HG03066 (cell line): ENCODE measurements at regions not wholly inside any gene's neighbourhood (a gene's known extent, or its start where the extent isn't known, plus 50 kb on each side); places are given as distances from the start of the nearest gene placed in this dataset.

Experiments used
- ATAC-seq: cut with Tn5 transposase; IDR thresholded peaks from one replicate; pipeline ENCODE4 v1.9.1; 2021; ENCODE audit warnings: low read depth; ENCODE audit not compliant: unreplicated experiment

DNA sequence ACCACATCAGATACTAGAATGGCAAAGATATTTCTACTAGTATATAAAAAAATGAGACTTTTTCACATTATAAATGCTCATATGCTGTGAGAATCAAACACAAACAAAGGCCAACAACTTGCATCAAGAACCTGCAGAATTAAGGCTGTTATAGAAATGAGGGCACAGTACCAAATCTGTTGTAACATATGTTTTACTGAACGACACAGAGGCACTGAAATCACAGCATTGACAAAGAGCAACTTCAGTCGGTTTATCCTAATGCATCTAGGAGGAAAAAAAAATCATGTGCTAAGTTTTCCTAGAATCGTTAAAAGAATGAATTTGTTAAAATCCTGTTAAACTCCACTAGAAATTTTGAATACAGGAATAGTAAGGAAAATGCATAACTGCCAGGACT is 617.4 kb upstream of the NETO1 start:
- ATAC-seq, result no peak

- ATAC-seq, result no peak
Measured at GRCh38 chr18:73482901-73483300, 615.1 kb upstream of the NETO1 start.

- ATAC-seq, result no peak
Measured at GRCh38 chr18:73479477-73479876, 611.7 kb upstream of the NETO1 start.

DNA sequence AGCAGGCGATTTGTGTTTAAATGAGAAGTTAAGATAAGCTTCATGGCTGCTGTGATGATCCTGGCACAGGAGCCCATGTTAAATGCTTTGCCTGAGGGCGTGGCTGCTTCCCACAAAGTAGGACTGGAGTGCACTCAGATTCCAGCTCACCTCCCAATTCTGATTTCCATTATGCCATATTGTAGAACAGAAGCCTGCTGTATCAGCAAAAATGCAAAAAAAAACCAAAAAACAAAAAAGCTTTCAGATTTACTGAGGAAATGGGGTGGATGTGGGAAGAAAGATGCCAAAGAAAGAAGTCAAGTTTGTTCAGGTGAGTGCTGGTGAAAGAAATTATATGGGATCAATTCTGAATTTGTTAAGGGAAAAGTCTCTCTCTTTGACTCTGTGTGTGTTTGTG is 610.4 kb upstream of the NETO1 start:
- no peak for ATAC-seq

GRCh38 chr18:73476031-73476430 is 608.2 kb upstream of the NETO1 start:
- ATAC-seq, result no peak

GRCh38 chr18:73462092-73462491 is 594.3 kb upstream of the NETO1 start:
- no peak for ATAC-seq

DNA sequence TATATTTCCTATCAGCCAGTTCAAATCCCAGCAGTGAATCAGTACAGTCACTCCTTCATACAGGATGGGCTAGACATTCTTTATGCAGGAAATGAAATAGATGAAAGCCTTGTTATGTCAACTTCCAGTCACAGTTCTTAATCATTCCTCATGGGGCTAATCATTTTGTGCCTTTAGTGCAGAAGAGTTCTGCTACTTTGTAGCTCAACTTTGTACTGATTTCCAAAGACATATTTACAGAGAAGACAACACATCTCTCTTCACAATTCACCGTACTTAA is 593.9 kb upstream of the NETO1 start:
- no peak for ATAC-seq

- ATAC-seq, result no peak
Measured at GRCh38 chr18:73461038-73461779, 593.4 kb upstream of the NETO1 start.

DNA sequence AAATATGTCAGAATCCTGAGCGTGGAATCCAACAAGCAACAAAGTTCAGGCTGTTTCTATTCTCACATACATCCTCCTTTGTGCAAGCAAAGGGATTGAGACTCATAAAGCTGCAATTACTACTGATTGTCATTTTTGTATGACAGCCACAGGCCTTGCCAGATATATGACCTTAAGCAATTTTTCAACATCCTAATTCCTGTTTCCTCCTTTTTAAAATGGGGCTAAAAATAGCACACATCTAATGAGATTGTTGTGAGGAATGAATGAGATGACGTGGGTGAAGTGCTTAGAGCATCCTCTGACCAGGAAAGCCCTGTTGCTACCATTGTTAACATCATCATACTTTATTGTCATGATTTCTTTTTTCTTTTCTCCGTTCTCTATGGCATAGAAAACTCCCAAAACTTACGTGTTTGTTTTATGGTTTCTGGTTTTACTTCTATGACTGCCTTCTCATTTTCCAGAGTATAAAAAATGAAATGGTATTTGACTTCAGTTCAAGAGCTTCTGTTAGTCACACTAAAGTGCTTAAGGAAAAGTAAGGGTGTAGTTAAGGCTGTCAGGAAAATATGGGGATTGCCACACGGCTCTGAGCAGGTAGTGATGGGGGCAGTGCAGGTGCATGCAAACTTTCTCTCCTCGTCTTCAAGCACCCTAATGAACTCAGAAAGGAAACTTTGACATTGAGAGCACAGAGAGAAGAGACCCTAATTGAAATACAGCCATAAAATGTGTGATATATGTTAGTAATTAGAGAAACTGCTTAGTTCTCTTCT is 590.6 kb upstream of the NETO1 start:
- no peak for ATAC-seq

GRCh38 chr18:73456643-73457042 is 588.9 kb upstream of the NETO1 start:
- no peak for ATAC-seq

DNA sequence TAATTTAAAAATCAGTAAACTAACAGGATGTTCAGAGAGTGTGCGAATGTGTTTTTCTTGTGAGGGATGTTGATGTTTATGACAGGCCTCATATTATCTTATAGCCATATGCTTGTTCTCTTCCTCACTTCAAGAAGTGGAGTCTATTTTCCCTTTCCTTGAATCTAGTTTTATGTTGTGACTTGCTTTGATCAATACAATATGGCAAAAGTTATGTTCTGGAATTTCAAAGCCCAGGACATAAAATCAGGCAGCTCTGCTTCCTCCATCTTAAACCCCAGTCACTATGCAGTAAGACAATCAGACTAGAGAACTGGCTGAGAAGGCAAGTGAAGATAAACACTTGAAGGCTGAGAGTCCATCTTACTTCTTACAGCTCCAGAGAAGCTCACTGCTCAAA is 585.1 kb upstream of the NETO1 start:
- no peak for ATAC-seq

- no peak for ATAC-seq
Measured at GRCh38 chr18:73446502-73446901, 578.7 kb upstream of the NETO1 start.

DNA sequence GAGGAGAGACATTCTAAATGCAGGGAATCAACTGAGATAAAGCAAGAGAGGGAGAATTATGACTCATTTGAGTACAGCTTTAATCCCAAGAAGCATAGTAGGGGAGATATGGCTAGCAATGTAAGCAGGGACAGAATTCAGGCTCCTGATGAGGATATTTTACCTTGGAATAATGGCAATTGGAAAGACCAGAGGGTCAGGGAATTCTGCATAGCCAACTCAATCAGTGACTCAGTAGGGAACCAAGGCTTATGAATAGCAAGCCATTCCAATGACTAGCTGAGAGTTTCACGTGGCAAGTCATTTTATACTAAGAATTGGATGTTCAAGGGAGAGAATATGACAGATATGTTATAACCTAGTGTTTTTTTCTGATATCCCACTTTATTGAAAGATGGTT is 563.8 kb upstream of the NETO1 start:
- no peak for ATAC-seq

DNA sequence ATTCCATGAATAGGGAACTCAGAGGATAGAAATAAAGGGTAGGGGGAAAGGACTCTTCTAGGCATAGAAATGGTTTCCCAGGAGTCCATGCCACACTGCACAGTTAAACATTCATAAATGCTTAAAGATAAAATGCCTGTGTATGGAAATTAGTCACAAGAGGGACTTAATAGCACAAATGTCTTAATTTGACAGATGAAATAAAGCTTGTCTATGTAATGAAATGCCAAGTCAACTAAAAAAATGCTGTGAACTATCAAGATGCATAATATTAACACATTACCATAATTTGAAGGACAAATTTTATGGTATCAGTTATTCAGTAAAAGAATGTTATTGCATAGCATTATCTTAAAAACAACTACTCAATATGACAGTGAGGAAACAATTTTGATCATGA is 553.2 kb upstream of the NETO1 start:
- no peak for ATAC-seq

DNA sequence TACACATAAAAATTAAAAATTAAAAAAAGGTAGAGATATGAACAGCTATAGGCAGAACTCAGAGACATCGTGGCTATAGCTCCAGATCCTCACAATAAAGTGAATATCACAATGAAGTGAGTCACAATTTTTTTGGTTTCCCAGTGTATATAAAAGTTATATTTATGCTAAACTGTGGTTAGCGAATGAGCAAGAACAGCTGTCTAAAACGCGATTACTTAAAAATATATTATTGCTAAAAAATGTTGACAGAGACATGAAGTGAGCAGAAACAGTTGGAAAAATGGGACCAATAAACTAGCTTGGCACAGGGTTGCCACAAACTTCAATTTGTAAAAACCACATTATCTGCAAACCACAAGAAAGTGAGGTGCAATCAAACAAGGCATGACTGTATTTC is 551.7 kb upstream of the NETO1 start:
- no peak for ATAC-seq

GRCh38 chr18:73414598-73414997 is 546.8 kb upstream of the NETO1 start:
- ATAC-seq, result no peak

DNA sequence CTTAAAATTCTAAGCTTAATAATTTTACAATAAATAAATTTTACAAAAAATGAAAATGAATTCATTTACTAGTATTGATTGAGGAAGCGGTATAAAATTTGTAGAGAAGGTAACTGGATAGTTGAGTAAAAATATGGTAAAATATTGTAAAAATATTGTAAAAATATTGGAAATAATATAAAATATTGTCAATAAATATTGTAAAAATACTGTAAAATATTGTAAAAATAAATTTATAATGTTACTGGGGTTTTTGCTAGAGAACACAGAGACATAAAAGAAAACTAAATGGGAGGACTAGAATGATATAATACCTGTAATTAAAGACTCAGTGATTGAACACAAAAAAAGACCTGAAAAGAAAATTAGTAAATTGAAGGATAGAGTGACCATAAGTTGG is 546.3 kb upstream of the NETO1 start:
- no peak for ATAC-seq

GRCh38 chr18:73409242-73409641 is 541.5 kb upstream of the NETO1 start:
- ATAC-seq, result no peak

- no peak for ATAC-seq
Measured at GRCh38 chr18:73408469-73408868, 540.7 kb upstream of the NETO1 start.

DNA sequence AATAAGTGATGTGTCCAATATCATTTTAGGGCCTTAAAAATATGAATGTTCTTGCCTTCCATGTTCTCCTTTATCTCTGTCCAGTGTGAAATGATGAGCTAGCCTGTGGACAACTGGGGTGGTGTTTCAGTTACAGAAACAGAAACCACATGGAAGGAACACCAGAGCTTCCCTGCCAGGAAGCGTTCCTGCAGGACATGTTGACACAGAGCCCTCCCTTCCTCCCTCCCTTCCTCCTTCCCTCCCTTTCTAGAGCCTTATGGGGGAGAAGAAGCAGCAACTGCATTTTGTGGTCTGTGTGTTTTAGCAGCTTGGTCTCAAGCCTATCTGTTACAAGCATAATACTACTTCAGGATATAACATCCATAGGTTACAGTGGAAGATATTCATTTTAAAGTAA is 539.7 kb upstream of the NETO1 start:
- ATAC-seq, result no peak

DNA sequence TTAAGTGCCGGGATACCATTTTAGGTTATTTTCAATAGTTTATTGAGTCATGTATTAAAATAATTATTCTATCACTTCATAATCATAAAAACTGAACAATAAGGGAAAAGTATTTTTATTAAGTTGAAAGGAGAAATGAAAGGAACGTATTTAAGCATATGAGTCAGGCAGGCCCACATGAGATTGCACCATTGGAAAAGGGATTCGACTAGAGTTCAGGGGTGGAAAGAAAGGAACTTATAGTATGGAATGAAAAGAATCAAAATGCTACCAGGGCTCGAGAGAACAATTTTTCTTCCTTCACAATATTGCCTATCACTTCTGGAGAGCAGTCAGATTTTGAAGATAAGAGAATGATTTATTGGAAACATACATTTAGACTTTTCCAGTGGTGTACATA is 516.5 kb upstream of the NETO1 start:
- ATAC-seq, result no peak

- ATAC-seq, result no peak
Measured at GRCh38 chr18:73381699-73382036, 513.9 kb upstream of the NETO1 start.
